ENCODE measurements at regions not wholly inside any gene's neighbourhood (a gene's known extent, or its start where the extent isn't known, plus 50 kb on each side); places are given as distances from the start of the nearest gene placed in this dataset.

DNA sequence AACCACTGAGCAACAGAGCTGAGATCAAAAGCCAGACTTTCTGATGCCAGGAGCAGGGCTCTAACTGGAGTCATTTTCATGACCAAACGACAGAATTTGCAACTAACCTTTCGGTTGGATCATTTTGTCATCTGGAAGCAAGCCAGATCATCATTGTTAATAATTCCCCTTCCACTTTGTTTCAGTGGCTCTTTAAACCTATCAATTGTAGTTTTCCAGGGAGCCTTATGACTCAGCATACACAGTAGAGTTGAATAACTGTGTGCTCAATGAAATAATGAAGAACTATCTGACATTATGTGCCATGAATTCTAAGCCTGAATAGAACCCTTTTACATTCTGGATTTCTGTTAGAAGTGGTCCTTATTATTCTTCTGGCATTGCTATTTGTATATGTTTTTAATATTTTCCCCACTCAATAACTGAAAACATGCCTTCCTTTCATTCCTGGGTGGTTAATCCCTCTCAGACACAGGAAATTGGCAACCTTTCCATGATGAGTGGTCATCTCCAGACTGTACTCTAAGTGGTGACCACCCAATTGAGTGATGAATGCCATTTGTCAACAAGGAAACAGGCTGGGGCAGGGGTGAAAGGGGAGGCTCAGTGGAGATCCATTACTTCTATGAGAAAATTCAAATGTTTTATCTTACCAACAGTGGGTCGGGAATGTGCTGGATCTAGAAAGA, 431.8 kb downstream of the BCOR start:
- Histone ChIP-seq H3K4me2 (ENCODE audit: insufficient read depth, low read length) (no peak overlapping the region), H2AFZ (ENCODE audit: low read depth, low read length) (no peak overlapping the region), H3K4me1 (replicated peaks in 1 of 2; ENCODE audit: control insufficient read depth in 2 of 2, insufficient read depth in 2 of 2, low read length in 2 of 2) (peaks cover 0 to 3% of the 10 kb centered on the region in 2 experiments; a peak in 3 of 5 replicates), H3K9me1 (ENCODE audit: control insufficient read depth, insufficient read depth, low read length) (no peaks in the 10 kb centered on the region), H3K27me3 (ENCODE audit: control insufficient read depth in 2 of 2, insufficient read depth in 2 of 2, low read length in 2 of 2) (no peaks in the 10 kb centered on the region), H4K20me1 (replicated peaks; ENCODE audit: control insufficient read depth, insufficient read depth, low read length) (no peaks in the 10 kb centered on the region), H3K9ac (ENCODE audit: insufficient read depth in 1 of 2, low read depth in 2 of 2, low read length in 2 of 2) (no peak overlapping the region), H3K4me3 (no peak overlapping the region), H3K9me3 (replicated peaks; ENCODE audit: control insufficient read depth, insufficient read depth, low read depth, low read length) (no peaks in the 10 kb centered on the region), H3K36me3 (ENCODE audit: control insufficient read depth, insufficient read depth, low read length) (no peaks in the 10 kb centered on the region), H3K79me2 (ENCODE audit: control insufficient read depth, insufficient read depth, low read length) (no peaks in the 10 kb centered on the region), H3K27ac (ENCODE audit: extremely low read depth, low read depth, low read length) (no peak overlapping the region)
- ATAC-seq = no peak
- no peak for DNase-seq (ENCODE audit: extremely low read depth in 1 of 4, low spot score in 3 of 4)
- WGBS (ENCODE audit: insufficient coverage, low coverage, missing lambda C conversion rate) = 8% methylated on average over 3 of the region's 3 CpGs
- no peak for TF ChIP-seq ADNP (tag; IDR thresholded peaks at IDR 0.05)
- no peak for TF ChIP-seq ELF4 (CRISPR knock-in tag; IDR thresholded peaks at IDR 0.05)
- no peak for TF ChIP-seq ZNF212 (CRISPR knock-in tag; IDR thresholded peaks at IDR 0.05)
- TF ChIP-seq MTA2 (IDR thresholded peaks at IDR 0.05; ENCODE audit: low read depth) = no peak
- TF ChIP-seq ZNF316 (IDR thresholded peaks at IDR 0.05) = 0 out of 2 replicates have a peak, but pooled peaks have one; percentile 4
- no peak for TF ChIP-seq POU5F1 (IDR thresholded peaks at IDR 0.05; ENCODE audit: borderline replicate concordance, low read depth, low read length, partially characterized antibody)
- no peak for TF ChIP-seq PPARD (CRISPR knock-in tag; IDR thresholded peaks at IDR 0.05)
- peak; percentile 51; the same call in 1 of the 2 replicates for TF ChIP-seq MAFG (tag; conservative IDR thresholded peaks at IDR 0.05)
- TF ChIP-seq SMAD2 (IDR thresholded peaks at IDR 0.05; ENCODE audit: low read depth, low read length) = no peak
- TF ChIP-seq NFE2 (IDR thresholded peaks at IDR 0.05; ENCODE audit: low read depth) = peak; percentile 51
- no peak for TF ChIP-seq BCOR (IDR thresholded peaks at IDR 0.05)
- TF ChIP-seq KAT7 (CRISPR knock-in tag; IDR thresholded peaks at IDR 0.05; ENCODE audit: borderline replicate concordance) = no peak
- TF ChIP-seq NFIC (IDR thresholded peaks at IDR 0.05) = 0 out of 2 replicates have a peak, but pooled peaks have one; percentile 20
- POLR2A ChIA-PET = interaction anchor here (0.8 kb wide), 1 partner anchor 20 kb away, joined by 3 read pairs; no protein-coding TSS in a partner anchor
- intact Hi-C loops (cut with micrococcal nuclease) (no loop called here), in situ Hi-C loops (cut with MboI) (no loop called here)
- CTCF ChIA-PET (ENCODE audit: low intra/inter-chr PET ratio) = no interaction called here
- no peak for FAIRE-seq
- BruUV-seq (replicated peaks) = no TSS peak
